ENCODE measurements at regions not wholly inside any gene's neighbourhood (a gene's known extent, or its start where the extent isn't known, plus 50 kb on each side); places are given as distances from the start of the nearest gene placed in this dataset.

DNA sequence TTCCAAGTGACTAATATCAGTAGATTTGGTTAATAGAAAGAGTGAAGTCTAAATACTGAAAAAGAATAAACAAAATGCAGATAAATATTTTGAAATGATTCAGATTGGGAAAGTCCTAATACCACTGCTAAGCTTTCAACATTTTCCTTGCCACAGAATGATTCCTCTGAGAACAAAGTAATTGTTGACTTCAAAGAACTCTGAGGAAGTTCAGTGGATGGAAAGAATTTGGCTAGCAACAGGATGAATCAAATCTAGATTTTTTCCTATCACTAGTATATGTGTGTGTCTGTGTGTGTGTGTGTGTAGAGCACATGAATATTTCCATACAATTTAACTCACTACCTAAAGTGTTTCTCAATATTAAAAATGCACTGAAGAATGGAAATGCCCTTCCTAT is 107.9 kb upstream of the PREP start:
- TF ChIP-seq, protein P1, sequence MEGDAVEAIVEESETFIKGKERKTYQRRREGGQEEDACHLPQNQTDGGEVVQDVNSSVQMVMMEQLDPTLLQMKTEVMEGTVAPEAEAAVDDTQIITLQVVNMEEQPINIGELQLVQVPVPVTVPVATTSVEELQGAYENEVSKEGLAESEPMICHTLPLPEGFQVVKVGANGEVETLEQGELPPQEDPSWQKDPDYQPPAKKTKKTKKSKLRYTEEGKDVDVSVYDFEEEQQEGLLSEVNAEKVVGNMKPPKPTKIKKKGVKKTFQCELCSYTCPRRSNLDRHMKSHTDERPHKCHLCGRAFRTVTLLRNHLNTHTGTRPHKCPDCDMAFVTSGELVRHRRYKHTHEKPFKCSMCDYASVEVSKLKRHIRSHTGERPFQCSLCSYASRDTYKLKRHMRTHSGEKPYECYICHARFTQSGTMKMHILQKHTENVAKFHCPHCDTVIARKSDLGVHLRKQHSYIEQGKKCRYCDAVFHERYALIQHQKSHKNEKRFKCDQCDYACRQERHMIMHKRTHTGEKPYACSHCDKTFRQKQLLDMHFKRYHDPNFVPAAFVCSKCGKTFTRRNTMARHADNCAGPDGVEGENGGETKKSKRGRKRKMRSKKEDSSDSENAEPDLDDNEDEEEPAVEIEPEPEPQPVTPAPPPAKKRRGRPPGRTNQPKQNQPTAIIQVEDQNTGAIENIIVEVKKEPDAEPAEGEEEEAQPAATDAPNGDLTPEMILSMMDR (IDR thresholded peaks at IDR 0.05) = no peak
- TF ChIP-seq POLR2A (IDR thresholded peaks at IDR 0.05) = no peak

Measured in thyroid gland (tissue), 4 donors.